ENCODE measurements at regions not wholly inside any gene's neighbourhood (a gene's known extent, or its start where the extent isn't known, plus 50 kb on each side); places are given as distances from the start of the nearest gene placed in this dataset.

- TF ChIP-seq GABPA (IDR thresholded peaks at IDR 0.05; ENCODE audit: low read depth), result no peak
- TF ChIP-seq CTCF (IDR thresholded peaks at IDR 0.05; ENCODE audit: insufficient read depth, low read length), result no peak
- no peak for TF ChIP-seq REST (IDR thresholded peaks at IDR 0.05; ENCODE audit: insufficient replicate concordance, low read depth)
- no peak for TF ChIP-seq POLR2AphosphoS5 (IDR thresholded peaks at IDR 0.05; ENCODE audit: low read depth)
- TF ChIP-seq SPI1 (IDR thresholded peaks at IDR 0.05; ENCODE audit: borderline replicate concordance, low read depth), result no peak
Observed at GRCh38 chr5:114201332-114201731, 160.5 kb upstream of the KCNN2 start.

Measured in HL-60 (cell line).